Neutrophil (primary cell): ENCODE measurements at regions not wholly inside any gene's neighbourhood (a gene's known extent, or its start where the extent isn't known, plus 50 kb on each side); places are given as distances from the start of the nearest gene placed in this dataset.

Experiments used
- H3K27ac ChIP-seq: fragments of 200-600 bp; sonication (generic); 2 replicates; pipeline ENCODE4 v1.5.1; 2016; ENCODE audit warnings: mild to moderate bottlenecking, moderate library complexity
- H3K27me3 ChIP-seq: fragments of 200-600 bp; sonication (generic); 2 replicates; pipeline ENCODE4 v1.6.0; 2016; ENCODE audit warnings: mild to moderate bottlenecking
- H3K36me3 ChIP-seq: fragments of 200-600 bp; sonication (generic); 2 replicates; pipeline ENCODE4 v1.5.1; 2017
- H3K4me1 ChIP-seq, 2 experiments: fragments of 200-600 bp in 1 of 2; sonication (generic) in 1 of 2; 1 replicate in 1 of 2; 2 replicates in 1 of 2; pipeline versions ENCODE4 v1.5.1 to v1.6.1; 2013 to 2016; ENCODE audit warnings: low read depth in 1 of 2, low read length in 1 of 2, mild to moderate bottlenecking in 1 of 2, moderate library complexity in 1 of 2; ENCODE audit not compliant: control insufficient read depth in 1 of 2, insufficient read depth in 1 of 2
- H3K4me3 ChIP-seq, 2 experiments: fragments of 200-600 bp in 1 of 2; sonication (generic) in 1 of 2; 1 replicate in 1 of 2; 2 replicates in 1 of 2; pipeline ENCODE4 v1.5.1; 2013 to 2016; ENCODE audit warnings: low read depth in 1 of 2, low read length in 1 of 2, mild to moderate bottlenecking in 1 of 2, moderate library complexity in 1 of 2
- H3K9me3 ChIP-seq: fragments of 200-600 bp; sonication (generic); 2 replicates; pipeline ENCODE4 v1.5.1; 2016
- TF ChIP-seq, protein P1 (sequence below): fragments of 200-600 bp; sonication (generic); IDR thresholded peaks from 2 replicates; pipeline ENCODE4 v1.5.1; 2016; ENCODE audit warnings: antibody characterized with exemption

DNA sequence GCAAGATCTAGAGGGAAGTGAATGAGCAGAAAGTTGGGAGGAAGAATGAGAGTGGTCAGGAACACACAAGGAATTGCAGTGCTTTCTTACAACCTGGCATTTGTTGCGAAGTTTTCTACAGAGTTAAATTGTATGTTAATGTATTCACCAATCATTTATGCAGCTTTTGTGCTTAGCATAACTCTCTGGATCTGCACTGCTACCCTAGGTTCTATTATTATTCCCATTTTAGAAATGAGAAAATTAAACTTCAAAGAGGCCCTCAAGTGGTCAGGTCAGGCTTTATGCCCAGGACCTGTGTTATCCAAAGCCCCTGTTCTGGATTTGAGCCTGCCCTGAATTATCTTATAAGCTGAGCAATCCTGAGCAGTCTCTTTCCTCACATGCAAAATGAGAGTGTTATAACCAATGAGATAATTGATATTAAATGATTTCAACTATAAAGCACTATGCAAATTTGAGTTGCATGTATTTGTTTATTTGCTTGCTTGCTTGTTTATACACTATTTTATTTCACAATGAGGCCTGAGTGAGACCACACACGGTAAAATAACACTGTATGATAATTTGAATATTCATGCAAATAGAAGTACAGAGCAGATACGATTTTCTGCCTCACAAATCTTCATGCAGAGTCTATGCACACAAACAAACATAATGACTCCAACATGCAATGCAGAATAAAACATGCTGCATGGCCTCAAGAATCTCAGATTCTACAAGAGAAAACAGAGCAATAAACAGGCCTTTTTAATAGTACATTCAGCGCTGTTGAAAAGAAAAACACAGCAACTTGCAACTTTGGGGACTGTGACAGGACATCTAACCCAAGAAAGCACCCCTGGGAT lies 323.0 kb downstream of the PLPP3 start:
- Histone ChIP-seq H3K36me3 (no peaks in the 10 kb centered on the region), H3K4me3 (no peak overlapping the region), H3K27me3 (no peaks in the 10 kb centered on the region), H3K9me3 (no peaks in the 10 kb centered on the region), H3K4me1 (peaks cover 17 to 22% of the 10 kb centered on the region in 2 experiments), H3K27ac (no peak overlapping the region)
- TF ChIP-seq, protein P1, sequence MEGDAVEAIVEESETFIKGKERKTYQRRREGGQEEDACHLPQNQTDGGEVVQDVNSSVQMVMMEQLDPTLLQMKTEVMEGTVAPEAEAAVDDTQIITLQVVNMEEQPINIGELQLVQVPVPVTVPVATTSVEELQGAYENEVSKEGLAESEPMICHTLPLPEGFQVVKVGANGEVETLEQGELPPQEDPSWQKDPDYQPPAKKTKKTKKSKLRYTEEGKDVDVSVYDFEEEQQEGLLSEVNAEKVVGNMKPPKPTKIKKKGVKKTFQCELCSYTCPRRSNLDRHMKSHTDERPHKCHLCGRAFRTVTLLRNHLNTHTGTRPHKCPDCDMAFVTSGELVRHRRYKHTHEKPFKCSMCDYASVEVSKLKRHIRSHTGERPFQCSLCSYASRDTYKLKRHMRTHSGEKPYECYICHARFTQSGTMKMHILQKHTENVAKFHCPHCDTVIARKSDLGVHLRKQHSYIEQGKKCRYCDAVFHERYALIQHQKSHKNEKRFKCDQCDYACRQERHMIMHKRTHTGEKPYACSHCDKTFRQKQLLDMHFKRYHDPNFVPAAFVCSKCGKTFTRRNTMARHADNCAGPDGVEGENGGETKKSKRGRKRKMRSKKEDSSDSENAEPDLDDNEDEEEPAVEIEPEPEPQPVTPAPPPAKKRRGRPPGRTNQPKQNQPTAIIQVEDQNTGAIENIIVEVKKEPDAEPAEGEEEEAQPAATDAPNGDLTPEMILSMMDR = no peak

DNA sequence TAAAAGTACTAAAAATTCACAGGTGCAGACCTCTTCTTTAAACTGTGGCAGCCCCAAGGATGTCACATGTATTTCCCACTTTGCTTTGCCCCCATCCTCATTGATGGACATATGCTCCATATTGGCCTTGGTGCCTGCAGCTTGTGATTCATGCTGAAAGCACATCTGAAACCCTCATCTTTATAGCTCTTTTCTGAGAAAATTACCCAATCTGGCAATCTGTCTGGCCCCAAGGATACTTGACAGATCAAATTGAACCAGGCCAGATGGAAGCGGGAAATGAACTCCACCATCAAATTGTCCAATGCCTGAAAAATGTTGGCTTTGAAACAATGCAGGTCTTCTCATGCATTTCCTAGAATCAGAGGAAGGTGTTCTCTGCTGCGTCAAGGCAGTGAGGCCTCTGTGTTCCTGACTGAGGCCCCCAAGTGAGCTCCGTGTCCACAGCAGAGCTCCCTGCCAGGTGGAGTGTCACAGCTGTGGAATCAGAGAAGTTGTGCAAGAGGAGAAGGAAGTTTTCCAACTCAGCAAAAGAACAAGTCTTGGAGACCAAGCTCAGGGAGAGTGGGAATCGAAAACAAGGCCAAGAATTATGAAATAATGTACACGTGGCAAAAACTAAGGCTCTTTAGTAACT lies 323.7 kb downstream of the PLPP3 start:
- TF ChIP-seq, protein P1 = no peak
- no peaks in the 10 kb centered on the region for H3K27me3 ChIP-seq

DNA sequence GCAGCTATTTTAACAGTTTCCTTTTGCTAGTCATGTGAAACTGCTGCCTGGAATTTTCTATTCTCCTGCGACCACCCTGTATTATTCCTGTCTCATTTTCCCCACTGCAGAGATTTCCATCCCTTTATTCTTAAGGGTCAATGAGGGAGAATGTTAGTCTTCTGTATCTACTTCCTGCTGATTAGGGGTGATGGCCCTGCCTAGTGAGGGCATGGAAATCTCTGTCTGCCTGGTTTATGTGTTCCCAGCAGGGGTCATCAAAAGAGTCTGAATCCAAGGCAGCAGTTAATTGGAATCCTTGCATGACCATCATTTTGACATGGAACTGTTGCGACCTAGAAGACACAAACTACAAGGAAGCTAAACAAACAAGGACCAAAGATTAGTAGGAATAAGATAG lies 325.2 kb downstream of the PLPP3 start:
- H3K27ac ChIP-seq = no peak overlapping the region
- TF ChIP-seq, protein P1 = no peak
- H3K9me3 ChIP-seq = no peaks in the 10 kb centered on the region
- H3K36me3 ChIP-seq = no peaks in the 10 kb centered on the region
- no peaks in the 10 kb centered on the region for H3K27me3 ChIP-seq
- H3K4me3 ChIP-seq = no peak overlapping the region
- peaks cover 40 to 45% of the 10 kb centered on the region in 2 experiments for H3K4me1 ChIP-seq

More for the DNA sequence above, 323.7 kb downstream of the PLPP3 start:
- Histone ChIP-seq H3K4me3 (no peak overlapping the region), H3K36me3 (no peaks in the 10 kb centered on the region), H3K4me1 (peaks cover 25 to 30% of the 10 kb centered on the region in 2 experiments), H3K9me3 (no peaks in the 10 kb centered on the region), H3K27ac (peak overlapping the region; percentile 39)

DNA sequence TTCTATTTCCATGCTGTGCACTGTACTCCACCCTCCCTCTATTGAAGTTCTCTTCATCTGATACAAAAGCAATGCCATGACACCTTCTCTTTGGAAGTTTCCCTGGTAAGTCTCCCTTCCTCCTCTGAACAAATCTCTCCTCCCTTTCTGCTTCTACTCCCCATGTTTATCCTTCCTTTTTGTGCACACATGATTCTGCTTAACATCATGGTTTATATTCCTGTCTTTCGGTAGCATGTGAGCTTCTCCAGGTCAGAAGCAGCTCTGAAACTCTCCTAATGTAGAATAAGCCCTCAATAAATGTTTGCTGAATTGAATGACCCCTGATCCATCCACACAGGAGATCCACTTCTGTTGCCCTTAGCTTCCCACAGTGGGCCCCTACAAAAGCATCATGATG lies 328.6 kb downstream of the PLPP3 start:
- Histone ChIP-seq H3K4me1 (peaks cover 32 to 33% of the 10 kb centered on the region in 2 experiments), H3K27ac (peak overlapping the region; percentile 66), H3K36me3 (no peaks in the 10 kb centered on the region), H3K27me3 (no peaks in the 10 kb centered on the region), H3K4me3 (no peak overlapping the region), H3K9me3 (no peaks in the 10 kb centered on the region)
- TF ChIP-seq, protein P1 = no peak

DNA sequence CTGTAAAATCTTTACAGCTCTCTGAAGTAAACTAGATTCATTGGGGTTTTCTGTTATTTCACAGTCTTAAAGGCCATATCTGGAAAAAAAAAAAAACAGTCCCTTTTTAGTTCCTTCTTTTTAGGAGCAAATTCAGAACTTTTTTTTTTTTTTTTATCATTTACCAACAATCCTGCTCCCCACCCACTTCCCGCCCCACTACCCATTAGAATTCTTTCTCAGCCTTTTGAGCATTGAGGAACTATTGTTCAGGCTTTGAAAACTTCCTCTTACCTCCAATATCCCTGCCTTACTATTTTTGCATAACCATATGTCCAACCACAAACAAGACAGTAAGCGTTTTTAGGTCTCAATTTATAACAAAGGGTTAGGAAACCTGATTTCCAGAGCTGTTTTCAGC lies 330.1 kb downstream of the PLPP3 start:
- Histone ChIP-seq H3K4me1 (peaks cover 30 to 32% of the 10 kb centered on the region in 2 experiments), H3K9me3 (no peaks in the 10 kb centered on the region), H3K27ac (peak overlapping the region; percentile 66), H3K4me3 (no peak overlapping the region), H3K27me3 (no peaks in the 10 kb centered on the region), H3K36me3 (no peaks in the 10 kb centered on the region)
- TF ChIP-seq, protein P1 = no peak
